ENCODE measurements at regions not wholly inside any gene's neighbourhood (a gene's known extent, or its start where the extent isn't known, plus 50 kb on each side); places are given as distances from the start of the nearest gene placed in this dataset.
"Not testable (repeated sequence)": the region's sequence is repeated elsewhere in the genome, so short reads cannot be mapped to it uniquely, and the experiment has no call there.

DNA sequence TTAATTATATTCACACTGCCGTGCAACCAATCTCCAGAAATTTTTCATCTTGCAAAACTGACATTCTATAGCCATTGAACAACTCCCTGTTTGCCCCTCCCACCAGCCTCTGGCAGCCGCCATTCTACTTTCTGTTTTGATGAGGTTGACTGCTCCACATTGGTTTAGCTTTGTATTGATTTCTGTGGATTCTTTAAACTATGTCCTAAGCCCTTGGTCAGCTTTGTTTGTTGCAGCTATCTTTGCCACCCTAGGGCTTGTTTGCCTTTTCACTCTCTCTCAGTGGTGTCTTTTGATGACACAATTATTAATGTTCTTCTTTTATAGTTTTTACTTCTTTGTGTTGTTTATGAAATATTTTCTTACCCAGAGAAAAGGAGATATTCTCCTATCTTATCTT is 152.8 kb upstream of the PLGLB1 start:
- H3K27ac ChIP-seq (replicated peaks); intact Hi-C loops (cut with micrococcal nuclease); H3K4me1 ChIP-seq; DNase-seq; H3K27me3 ChIP-seq (ENCODE audit: low read depth); H3K36me3 ChIP-seq; H3K9me3 ChIP-seq (replicated peaks); H3K4me3 ChIP-seq: not testable (repeated sequence)

DNA sequence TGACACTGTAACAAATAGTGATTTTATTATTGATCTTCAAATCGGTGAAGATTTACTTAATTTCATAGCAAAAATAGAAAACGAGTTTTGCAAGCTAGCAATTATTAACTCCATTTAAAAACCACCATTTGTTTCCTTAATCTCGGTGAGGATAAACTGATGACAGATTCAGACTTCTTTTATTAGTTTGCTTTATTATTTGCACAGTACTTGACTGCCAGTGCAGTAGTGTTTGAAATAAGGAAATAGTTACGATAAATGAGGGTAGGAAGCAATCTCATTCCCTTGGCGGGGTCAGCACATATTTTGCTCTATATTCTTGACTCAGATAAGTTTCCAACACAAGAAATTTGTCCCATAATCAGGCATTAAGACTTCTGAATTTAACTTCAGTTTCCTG is 161.7 kb upstream of the PLGLB1 start:
- H3K4me1 ChIP-seq; H3K9me3 ChIP-seq (replicated peaks); H3K27ac ChIP-seq (replicated peaks); H3K27me3 ChIP-seq (ENCODE audit: low read depth); H3K4me3 ChIP-seq; DNase-seq; H3K36me3 ChIP-seq; intact Hi-C loops (cut with micrococcal nuclease): not testable (repeated sequence)

DNA sequence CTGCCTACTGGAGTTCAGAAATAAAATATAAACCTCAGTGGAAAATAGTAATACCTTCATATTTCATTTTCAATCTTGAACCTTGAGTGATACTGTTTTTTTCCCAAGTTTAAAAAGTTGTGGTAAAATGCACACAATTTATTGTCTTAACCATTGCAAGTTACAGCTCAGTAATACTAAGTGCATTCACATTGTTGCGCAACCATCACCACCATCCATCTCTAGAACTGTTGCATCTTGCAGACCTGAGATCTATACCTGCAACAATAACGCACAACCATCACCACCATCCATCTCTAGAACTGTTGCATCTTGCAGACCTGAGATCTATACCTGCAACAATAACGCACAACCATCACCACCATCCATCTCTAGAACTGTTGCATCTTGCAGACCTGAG is 162.6 kb upstream of the PLGLB1 start:
- H3K27me3 ChIP-seq (ENCODE audit: low read depth); H3K4me3 ChIP-seq; H3K36me3 ChIP-seq; intact Hi-C loops (cut with micrococcal nuclease); H3K4me1 ChIP-seq; H3K27ac ChIP-seq (replicated peaks); H3K9me3 ChIP-seq (replicated peaks); DNase-seq: not testable (repeated sequence)

- H3K4me1 ChIP-seq; H3K4me3 ChIP-seq; H3K9me3 ChIP-seq (replicated peaks); intact Hi-C loops (cut with micrococcal nuclease); DNase-seq; H3K27me3 ChIP-seq (ENCODE audit: low read depth); H3K27ac ChIP-seq (replicated peaks); H3K36me3 ChIP-seq: not testable (repeated sequence)
Measured at GRCh38 chr2:87189214-87189613, 167.6 kb upstream of the PLGLB1 start.

DNA sequence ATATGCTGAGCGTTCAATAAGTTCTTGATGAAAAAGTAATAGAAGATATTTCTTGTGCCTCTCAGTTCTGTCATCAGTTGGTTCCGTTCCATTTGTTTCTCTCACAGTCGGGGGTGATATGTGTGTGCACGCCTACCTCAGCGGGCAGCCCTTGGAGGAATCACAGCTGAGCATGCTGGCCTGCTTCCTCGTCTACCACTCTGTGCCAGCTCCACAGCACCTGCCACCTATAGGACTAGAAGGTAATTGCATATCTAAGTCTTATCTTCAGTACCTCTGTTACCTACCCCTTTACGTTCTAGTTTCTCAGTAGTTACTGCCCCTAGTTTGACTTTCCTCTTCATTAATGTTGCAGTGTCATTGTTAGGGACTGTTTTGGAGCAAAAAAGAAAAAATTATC is 171.7 kb upstream of the PLGLB1 start:
- H3K27ac ChIP-seq (replicated peaks); intact Hi-C loops (cut with micrococcal nuclease); H3K4me3 ChIP-seq; H3K4me1 ChIP-seq; H3K9me3 ChIP-seq (replicated peaks); H3K27me3 ChIP-seq (ENCODE audit: low read depth); DNase-seq; H3K36me3 ChIP-seq: not testable (repeated sequence)
- TF ChIP-seq, protein P1, sequence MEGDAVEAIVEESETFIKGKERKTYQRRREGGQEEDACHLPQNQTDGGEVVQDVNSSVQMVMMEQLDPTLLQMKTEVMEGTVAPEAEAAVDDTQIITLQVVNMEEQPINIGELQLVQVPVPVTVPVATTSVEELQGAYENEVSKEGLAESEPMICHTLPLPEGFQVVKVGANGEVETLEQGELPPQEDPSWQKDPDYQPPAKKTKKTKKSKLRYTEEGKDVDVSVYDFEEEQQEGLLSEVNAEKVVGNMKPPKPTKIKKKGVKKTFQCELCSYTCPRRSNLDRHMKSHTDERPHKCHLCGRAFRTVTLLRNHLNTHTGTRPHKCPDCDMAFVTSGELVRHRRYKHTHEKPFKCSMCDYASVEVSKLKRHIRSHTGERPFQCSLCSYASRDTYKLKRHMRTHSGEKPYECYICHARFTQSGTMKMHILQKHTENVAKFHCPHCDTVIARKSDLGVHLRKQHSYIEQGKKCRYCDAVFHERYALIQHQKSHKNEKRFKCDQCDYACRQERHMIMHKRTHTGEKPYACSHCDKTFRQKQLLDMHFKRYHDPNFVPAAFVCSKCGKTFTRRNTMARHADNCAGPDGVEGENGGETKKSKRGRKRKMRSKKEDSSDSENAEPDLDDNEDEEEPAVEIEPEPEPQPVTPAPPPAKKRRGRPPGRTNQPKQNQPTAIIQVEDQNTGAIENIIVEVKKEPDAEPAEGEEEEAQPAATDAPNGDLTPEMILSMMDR (IDR thresholded peaks at IDR 0.05; ENCODE audit: borderline replicate concordance), result peak; percentile 21

GRCh38 chr2:87194254-87194999 is 172.8 kb upstream of the PLGLB1 start:
- H3K4me3 ChIP-seq; intact Hi-C loops (cut with micrococcal nuclease); H3K9me3 ChIP-seq (replicated peaks); H3K27me3 ChIP-seq (ENCODE audit: low read depth); H3K36me3 ChIP-seq; H3K4me1 ChIP-seq; DNase-seq; H3K27ac ChIP-seq (replicated peaks): not testable (repeated sequence)

GRCh38 chr2:87196720-87197388 is 175.2 kb upstream of the PLGLB1 start:
- H3K4me1 ChIP-seq; H3K9me3 ChIP-seq (replicated peaks); H3K36me3 ChIP-seq; H3K4me3 ChIP-seq; DNase-seq; H3K27ac ChIP-seq (replicated peaks); intact Hi-C loops (cut with micrococcal nuclease); H3K27me3 ChIP-seq (ENCODE audit: low read depth): not testable (repeated sequence)

- H3K4me1 ChIP-seq; H3K4me3 ChIP-seq; intact Hi-C loops (cut with micrococcal nuclease): not testable (repeated sequence)
Measured at GRCh38 chr2:87198422-87198821, 176.8 kb upstream of the PLGLB1 start.

GRCh38 chr2:87199228-87199627 is 177.6 kb upstream of the PLGLB1 start:
- intact Hi-C loops (cut with micrococcal nuclease); DNase-seq; H3K36me3 ChIP-seq; H3K27me3 ChIP-seq (ENCODE audit: low read depth); H3K27ac ChIP-seq (replicated peaks); H3K4me1 ChIP-seq; H3K4me3 ChIP-seq: not testable (repeated sequence)
- peaks cover 15% of the 10 kb centered on the region for H3K9me3 ChIP-seq (replicated peaks)

More at GRCh38 chr2:87198422-87198821, 176.8 kb upstream of the PLGLB1 start:
- not testable (repeated sequence) for H3K27me3 ChIP-seq (ENCODE audit: low read depth); DNase-seq; H3K27ac ChIP-seq (replicated peaks); H3K36me3 ChIP-seq
- peaks cover 13% of the 10 kb centered on the region for H3K9me3 ChIP-seq (replicated peaks)

DNA sequence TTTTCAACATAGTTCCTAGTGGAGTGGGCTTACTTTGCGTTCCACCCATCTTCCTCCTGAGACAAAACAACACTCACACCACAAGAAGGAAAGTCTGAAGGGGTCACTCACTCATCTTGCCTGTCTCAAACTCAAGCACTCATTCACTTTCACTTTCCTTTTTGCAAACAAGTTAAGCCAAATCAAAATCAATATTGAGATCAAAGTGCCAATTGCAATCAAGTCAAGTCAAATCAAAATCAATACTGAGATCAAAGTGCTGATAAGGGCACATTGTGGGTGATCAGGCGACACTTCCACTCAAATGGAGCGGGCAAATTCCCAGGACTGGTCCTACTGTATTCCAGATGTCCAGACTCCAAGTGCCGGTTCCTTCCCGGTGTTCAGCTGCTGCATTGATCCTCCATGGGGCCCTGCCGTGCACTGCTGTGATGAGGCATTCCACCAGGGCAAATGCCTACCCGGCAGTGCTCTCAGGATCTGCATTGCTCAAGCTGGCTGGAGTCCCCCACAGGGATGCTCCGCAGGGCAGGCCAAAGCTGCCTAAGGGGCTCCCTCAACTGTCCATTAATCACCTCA is 183.0 kb upstream of the PLGLB1 start:
- H3K4me3 ChIP-seq; H3K36me3 ChIP-seq; DNase-seq; H3K4me1 ChIP-seq; H3K27me3 ChIP-seq (ENCODE audit: low read depth); H3K27ac ChIP-seq (replicated peaks); intact Hi-C loops (cut with micrococcal nuclease): not testable (repeated sequence)
- H3K9me3 ChIP-seq (replicated peaks), result peaks cover 15% of the 10 kb centered on the region

DNA sequence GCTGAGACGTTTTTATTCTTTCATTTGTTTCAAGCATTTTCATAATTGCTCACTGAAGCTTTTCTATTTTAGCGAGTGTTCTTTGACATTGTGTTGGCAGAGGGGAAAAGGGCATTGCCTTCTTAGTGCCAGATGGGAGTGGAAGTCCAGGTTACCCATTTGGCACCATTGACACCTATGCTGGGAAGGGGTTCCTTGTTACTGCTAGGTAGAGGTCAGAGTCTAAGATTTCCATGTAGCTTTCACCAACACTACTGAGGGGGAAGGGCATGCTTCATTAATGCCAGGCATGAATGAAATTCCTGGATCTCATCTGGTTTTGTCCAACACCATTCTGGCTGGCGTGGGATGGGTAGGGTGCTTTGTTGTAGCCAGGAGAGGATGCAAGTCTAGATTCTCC is 191.3 kb upstream of the PLGLB1 start:
- H3K27ac ChIP-seq (replicated peaks); intact Hi-C loops (cut with micrococcal nuclease); H3K4me1 ChIP-seq; H3K36me3 ChIP-seq; H3K4me3 ChIP-seq; H3K9me3 ChIP-seq (replicated peaks); DNase-seq; H3K27me3 ChIP-seq (ENCODE audit: low read depth): not testable (repeated sequence)

DNA sequence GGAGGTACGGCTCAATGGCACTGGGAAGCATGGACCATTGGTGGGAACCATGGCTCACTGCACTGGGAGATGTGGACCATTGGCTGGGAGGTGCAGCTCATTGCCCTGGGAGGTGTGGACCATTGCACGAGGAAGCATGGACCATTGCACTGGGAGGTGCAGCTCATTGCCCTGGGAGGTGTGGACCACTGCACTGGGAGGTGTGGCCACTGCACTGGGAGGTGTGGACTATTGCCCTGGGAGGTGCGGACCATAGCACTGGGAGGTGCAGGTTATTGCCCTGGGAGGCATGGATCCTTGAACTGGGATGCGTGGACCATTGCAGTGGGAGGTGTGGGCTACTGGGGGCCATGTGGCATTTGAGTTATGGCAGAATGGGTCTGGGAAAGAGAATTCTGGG is 195.4 kb upstream of the PLGLB1 start:
- H3K27me3 ChIP-seq (ENCODE audit: low read depth); intact Hi-C loops (cut with micrococcal nuclease); H3K4me1 ChIP-seq; DNase-seq; H3K36me3 ChIP-seq; H3K9me3 ChIP-seq (replicated peaks); H3K4me3 ChIP-seq; H3K27ac ChIP-seq (replicated peaks): not testable (repeated sequence)

All from left ventricle myocardium inferior (tissue), 1 donor.